Smooth muscle cell (in vitro differentiated cells): ENCODE measurements at regions not wholly inside any gene's neighbourhood (a gene's known extent, or its start where the extent isn't known, plus 50 kb on each side); places are given as distances from the start of the nearest gene placed in this dataset.
"Not testable (repeated sequence)": the region's sequence is repeated elsewhere in the genome, so short reads cannot be mapped to it uniquely, and the experiment has no call there.

Experiments
- DNase-seq: peaks from one replicate; lab custom pipeline; 2025; ENCODE audit not compliant: unreplicated experiment; lab: John Stamatoyannopoulos, UW
- H2AFZ ChIP-seq: fragments of 200-600 bp; sonication (generic); 2 replicates; pipeline ENCODE4 v1.6.0; 2016; ENCODE audit warnings: antibody characterized with exemption, low read depth, mild to moderate bottlenecking
- H3F3A ChIP-seq: fragments of 200-600 bp; sonication (generic); 2 replicates; pipeline ENCODE4 v1.6.0; 2017; ENCODE audit warnings: antibody characterized with exemption, low read depth
- H3K27ac ChIP-seq: fragments of 200-600 bp; sonication (generic); 2 replicates; pipeline ENCODE4 v1.5.1; 2016; ENCODE audit warnings: low read depth, mild to moderate bottlenecking
- H3K27me3 ChIP-seq: fragments of 200-600 bp; sonication (generic); 2 replicates; pipeline ENCODE4 v1.6.1; 2016; ENCODE audit warnings: low read depth, mild to moderate bottlenecking
- H3K36me3 ChIP-seq: fragments of 200-600 bp; sonication (generic); 2 replicates; pipeline ENCODE4 v1.5.1; 2016; ENCODE audit warnings: low read depth
- H3K4me1 ChIP-seq: fragments of 200-600 bp; sonication (generic); 2 replicates; pipeline ENCODE4 v1.5.1; 2016; ENCODE audit warnings: low read depth
- H3K4me2 ChIP-seq: fragments of 200-600 bp; sonication (generic); 2 replicates; pipeline ENCODE4 v1.6.0; 2016; ENCODE audit warnings: mild to moderate bottlenecking
- H3K4me3 ChIP-seq: fragments of 200-600 bp; sonication (generic); 2 replicates; pipeline ENCODE4 v1.5.1; 2016; ENCODE audit warnings: mild to moderate bottlenecking
- H3K79me2 ChIP-seq: fragments of 200-600 bp; sonication (generic); 2 replicates; pipeline ENCODE4 v1.6.0; 2016; ENCODE audit warnings: low read depth, mild to moderate bottlenecking
- H3K9ac ChIP-seq: fragments of 200-600 bp; sonication (generic); 2 replicates; pipeline ENCODE4 v1.6.0; 2016; ENCODE audit warnings: low read depth
- H3K9me3 ChIP-seq: fragments of 200-600 bp; sonication (generic); replicated peaks from 2 replicates; pipeline ENCODE4 v1.5.1; 2016; ENCODE audit warnings: low read depth
- H4K20me1 ChIP-seq: fragments of 200-600 bp; sonication (generic); 2 replicates; pipeline ENCODE4 v1.6.0; 2016; ENCODE audit warnings: low read depth
- CTCF ChIP-seq: fragments of 200-600 bp; sonication (generic); IDR thresholded peaks from 2 replicates; pipeline ENCODE4 v1.5.1; 2017; ENCODE audit warnings: borderline replicate concordance, mild to moderate bottlenecking, antibody characterized with exemption; ENCODE audit not compliant: insufficient read depth, poor library complexity, severe bottlenecking
- WGBS: methylation state at CpG from one replicate; pipeline ENCODE4 v1.1.7; 2016; ENCODE audit warnings: low lambda C conversion rate; 5-methylcytosine and 5-hydroxymethylcytosine counted together

- peaks cover 98% of the 10 kb centered on the region for H4K20me1 ChIP-seq
- no peak overlapping the region for H2AFZ ChIP-seq
- no peaks in the 10 kb centered on the region for H3K36me3 ChIP-seq
- H3K4me3 ChIP-seq, result no peak overlapping the region
- no peak overlapping the region for H3K9ac ChIP-seq
- peaks cover 10% of the 10 kb centered on the region for H3K4me1 ChIP-seq
- no peaks in the 10 kb centered on the region for H3K9me3 ChIP-seq
- H3K27me3 ChIP-seq, result no peaks in the 10 kb centered on the region
- WGBS, result 69% methylated on average over 34 of the region's 34 CpGs
- H3K4me2 ChIP-seq, result no peak overlapping the region
- H3F3A ChIP-seq, result no peaks in the 10 kb centered on the region
- H3K27ac ChIP-seq, result no peak overlapping the region
- TF ChIP-seq CTCF, result no peak
- DNase-seq, result no peak
- H3K79me2 ChIP-seq, result no peaks in the 10 kb centered on the region
These were observed 174.9 kb upstream of the CIBAR2 start for GRCh38 chr16:85286951-85287814.

- H3K79me2 ChIP-seq, H3K4me3 ChIP-seq, DNase-seq, H3K27me3 ChIP-seq, H3K27ac ChIP-seq, H3K4me1 ChIP-seq, H3K36me3 ChIP-seq, H3K9ac ChIP-seq, H3K9me3 ChIP-seq, H3K4me2 ChIP-seq, H3F3A ChIP-seq, H2AFZ ChIP-seq: not testable (repeated sequence)
- WGBS, result 97% methylated on average over 13 of the region's 13 CpGs
- H4K20me1 ChIP-seq, result peaks cover 92% of the 10 kb centered on the region
These were observed 175.5 kb upstream of the CIBAR2 start for GRCh38 chr16:85287815-85288109.

DNA sequence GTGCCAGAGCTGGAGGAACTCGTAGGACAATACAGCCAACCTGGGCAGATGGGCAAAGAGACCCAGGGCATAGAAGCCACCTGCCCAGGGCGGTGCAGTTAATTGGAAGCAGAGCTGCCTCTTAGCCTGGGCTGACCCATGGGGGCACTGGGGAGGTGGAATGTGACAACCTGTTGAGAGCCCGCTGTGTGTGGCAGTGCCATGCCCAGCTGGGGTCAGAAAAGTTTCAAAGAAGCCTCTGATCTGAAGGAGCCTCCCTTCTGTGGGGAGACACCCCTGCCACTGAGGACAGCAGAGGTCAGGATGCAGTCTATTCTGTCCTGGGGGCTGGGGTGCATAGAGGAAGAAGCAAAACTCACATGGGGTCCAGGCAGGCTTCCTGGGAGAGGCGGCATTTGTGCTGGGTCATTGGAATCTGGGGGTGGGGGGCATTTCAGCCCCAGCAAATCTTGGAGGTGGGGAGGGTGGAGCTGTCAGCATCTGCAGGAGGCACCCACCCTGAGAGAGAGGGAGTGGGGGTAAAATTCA, 176.1 kb upstream of the CIBAR2 start:
- Histone ChIP-seq H4K20me1 (peaks cover 87% of the 10 kb centered on the region), H3K4me3 (no peak overlapping the region), H3F3A (no peaks in the 10 kb centered on the region), H3K36me3 (no peaks in the 10 kb centered on the region), H3K9ac (no peak overlapping the region), H2AFZ (no peak overlapping the region), H3K4me2 (no peak overlapping the region), H3K9me3 (no peaks in the 10 kb centered on the region), H3K27me3 (no peaks in the 10 kb centered on the region), H3K79me2 (no peaks in the 10 kb centered on the region), H3K27ac (no peak overlapping the region), H3K4me1 (peaks cover 10% of the 10 kb centered on the region)
- no peak for DNase-seq
- TF ChIP-seq CTCF, result no peak
- WGBS, result 98% methylated on average over 4 of the region's 4 CpGs

- H4K20me1 ChIP-seq, result peaks cover 87% of the 10 kb centered on the region
These were observed 176.8 kb upstream of the CIBAR2 start for GRCh38 chr16:85288869-85289660.

More at GRCh38 chr16:85288869-85289660, 176.8 kb upstream of the CIBAR2 start:
- TF ChIP-seq CTCF, result no peak
- H3K4me2 ChIP-seq, result no peak overlapping the region
- H3K27me3 ChIP-seq, result no peaks in the 10 kb centered on the region
- H3K27ac ChIP-seq, result no peak overlapping the region
- peaks cover 10% of the 10 kb centered on the region for H3K4me1 ChIP-seq
- H2AFZ ChIP-seq, result no peak overlapping the region
- H3K79me2 ChIP-seq, result no peaks in the 10 kb centered on the region
- no peaks in the 10 kb centered on the region for H3K9me3 ChIP-seq
- H3K36me3 ChIP-seq, result no peaks in the 10 kb centered on the region
- WGBS, result over 99% methylated on average over 11 of the region's 11 CpGs
- H3F3A ChIP-seq, result no peaks in the 10 kb centered on the region
- no peak overlapping the region for H3K4me3 ChIP-seq
- no peak for DNase-seq
- H3K9ac ChIP-seq, result no peak overlapping the region
